ENCODE measurements at regions not wholly inside any gene's neighbourhood (a gene's known extent, or its start where the extent isn't known, plus 50 kb on each side); places are given as distances from the start of the nearest gene placed in this dataset.

DNA sequence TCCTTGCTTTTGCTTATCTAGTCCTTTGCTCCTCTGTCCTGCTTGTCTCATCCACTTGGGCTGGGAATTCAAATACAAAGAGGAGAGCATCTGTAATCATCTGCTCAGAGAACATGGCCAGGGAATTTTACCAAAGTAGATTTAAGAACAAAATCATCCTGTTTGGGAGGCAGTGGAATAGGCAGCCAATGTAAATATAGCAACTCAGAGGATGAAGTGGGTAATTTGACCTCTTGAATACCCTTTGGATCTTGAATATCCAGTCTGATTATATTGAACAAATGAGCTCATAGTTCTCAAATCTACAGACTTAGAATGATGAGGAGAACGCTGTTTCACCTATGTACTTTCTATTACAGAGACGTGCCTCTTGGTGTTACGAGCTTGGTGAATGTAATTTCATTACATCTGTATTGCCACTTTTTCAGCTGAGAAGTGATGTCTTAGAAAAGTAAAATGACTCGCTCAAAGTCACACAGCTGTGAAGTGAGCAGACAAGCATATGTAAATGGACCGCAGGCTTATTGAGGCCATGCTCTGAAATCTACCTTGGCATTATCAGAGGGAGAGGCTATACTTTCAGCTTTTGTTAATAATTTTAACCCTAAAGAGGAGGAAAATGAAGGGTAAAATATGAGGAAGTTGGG lies 266.3 kb downstream of the MTX2 start:
- no peaks in the 10 kb centered on the region for H3K9me3 Mint-ChIP-seq
- H3K4me1 Mint-ChIP-seq (ENCODE audit: unreplicated experiment) = peaks cover 15% of the 10 kb centered on the region
- peaks cover 70% of the 10 kb centered on the region for H3K27me3 Mint-ChIP-seq
- TF ChIP-seq, protein P1, sequence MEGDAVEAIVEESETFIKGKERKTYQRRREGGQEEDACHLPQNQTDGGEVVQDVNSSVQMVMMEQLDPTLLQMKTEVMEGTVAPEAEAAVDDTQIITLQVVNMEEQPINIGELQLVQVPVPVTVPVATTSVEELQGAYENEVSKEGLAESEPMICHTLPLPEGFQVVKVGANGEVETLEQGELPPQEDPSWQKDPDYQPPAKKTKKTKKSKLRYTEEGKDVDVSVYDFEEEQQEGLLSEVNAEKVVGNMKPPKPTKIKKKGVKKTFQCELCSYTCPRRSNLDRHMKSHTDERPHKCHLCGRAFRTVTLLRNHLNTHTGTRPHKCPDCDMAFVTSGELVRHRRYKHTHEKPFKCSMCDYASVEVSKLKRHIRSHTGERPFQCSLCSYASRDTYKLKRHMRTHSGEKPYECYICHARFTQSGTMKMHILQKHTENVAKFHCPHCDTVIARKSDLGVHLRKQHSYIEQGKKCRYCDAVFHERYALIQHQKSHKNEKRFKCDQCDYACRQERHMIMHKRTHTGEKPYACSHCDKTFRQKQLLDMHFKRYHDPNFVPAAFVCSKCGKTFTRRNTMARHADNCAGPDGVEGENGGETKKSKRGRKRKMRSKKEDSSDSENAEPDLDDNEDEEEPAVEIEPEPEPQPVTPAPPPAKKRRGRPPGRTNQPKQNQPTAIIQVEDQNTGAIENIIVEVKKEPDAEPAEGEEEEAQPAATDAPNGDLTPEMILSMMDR (conservative IDR thresholded peaks at IDR 0.05) = no peak
- no peak for DNase-seq (ENCODE audit: extremely low spot score, unreplicated experiment)
- H3K4me3 Mint-ChIP-seq = no peak overlapping the region
- no peaks in the 10 kb centered on the region for H3K36me3 Mint-ChIP-seq
- no peak overlapping the region for H3K27ac Mint-ChIP-seq

DNA sequence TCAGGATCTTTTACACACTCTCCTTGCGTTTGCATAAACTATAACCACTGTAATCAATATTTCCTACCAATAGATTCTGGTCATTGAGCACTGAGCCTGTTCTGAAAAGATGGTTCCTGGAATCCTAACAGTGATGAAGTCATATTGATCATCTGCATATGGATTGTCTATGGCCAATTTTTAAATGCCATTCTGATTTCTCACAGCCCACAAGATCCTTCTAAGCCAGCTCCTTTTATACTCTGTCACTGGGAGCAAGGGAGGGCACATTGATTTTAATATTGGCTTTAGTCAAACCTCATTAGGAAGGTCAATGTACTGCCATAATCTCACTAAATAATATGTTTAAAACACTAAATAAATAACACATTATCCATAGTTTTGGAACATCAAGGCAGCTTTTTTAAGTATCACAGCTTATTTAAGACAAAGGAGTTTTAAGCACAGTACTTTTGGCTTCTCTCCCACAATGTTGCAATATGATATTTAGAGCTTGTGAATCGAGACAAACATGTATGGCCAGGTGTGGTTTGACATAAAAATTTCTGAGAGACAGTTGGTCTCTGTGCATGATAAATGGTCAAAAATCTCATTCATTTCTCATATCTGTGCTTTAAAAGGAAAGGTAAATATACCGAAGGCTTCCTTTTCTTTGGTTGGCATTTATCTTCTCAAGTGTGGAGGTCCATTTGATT lies 267.3 kb downstream of the MTX2 start:
- Mint-ChIP-seq H3K27ac (peak overlapping the region; percentile 18), H3K36me3 (no peaks in the 10 kb centered on the region), H3K4me3 (no peak overlapping the region), H3K9me3 (no peaks in the 10 kb centered on the region), H3K4me1 (ENCODE audit: unreplicated experiment) (peaks cover 16% of the 10 kb centered on the region), H3K27me3 (peaks cover 66% of the 10 kb centered on the region)
- no peak for DNase-seq (ENCODE audit: extremely low spot score, unreplicated experiment)
- TF ChIP-seq, protein P1 (conservative IDR thresholded peaks at IDR 0.05) = no peak

- H3K9me3 Mint-ChIP-seq = no peaks in the 10 kb centered on the region
- peaks cover 16% of the 10 kb centered on the region for H3K4me1 Mint-ChIP-seq (ENCODE audit: unreplicated experiment)
- no peak for DNase-seq (ENCODE audit: extremely low spot score, unreplicated experiment)
- peak overlapping the region; percentile 10 for H3K4me3 Mint-ChIP-seq
- no peak overlapping the region for H3K27ac Mint-ChIP-seq
- TF ChIP-seq, protein P1 (conservative IDR thresholded peaks at IDR 0.05) = no peak
- H3K27me3 Mint-ChIP-seq = peaks cover 64% of the 10 kb centered on the region
- no peaks in the 10 kb centered on the region for H3K36me3 Mint-ChIP-seq
These were observed 268.7 kb downstream of the MTX2 start for GRCh38 chr2:176537932-176538331.

GRCh38 chr2:176540995-176541394 lies 271.8 kb downstream of the MTX2 start:
- H3K36me3 Mint-ChIP-seq = no peaks in the 10 kb centered on the region
- H3K9me3 Mint-ChIP-seq = no peaks in the 10 kb centered on the region
- TF ChIP-seq, protein P1 (conservative IDR thresholded peaks at IDR 0.05) = no peak
- H3K4me1 Mint-ChIP-seq (ENCODE audit: unreplicated experiment) = peaks cover 9% of the 10 kb centered on the region
- DNase-seq (ENCODE audit: extremely low spot score, unreplicated experiment) = no peak
- no peak overlapping the region for H3K27ac Mint-ChIP-seq
- no peak overlapping the region for H3K4me3 Mint-ChIP-seq
- peaks cover 68% of the 10 kb centered on the region for H3K27me3 Mint-ChIP-seq

DNA sequence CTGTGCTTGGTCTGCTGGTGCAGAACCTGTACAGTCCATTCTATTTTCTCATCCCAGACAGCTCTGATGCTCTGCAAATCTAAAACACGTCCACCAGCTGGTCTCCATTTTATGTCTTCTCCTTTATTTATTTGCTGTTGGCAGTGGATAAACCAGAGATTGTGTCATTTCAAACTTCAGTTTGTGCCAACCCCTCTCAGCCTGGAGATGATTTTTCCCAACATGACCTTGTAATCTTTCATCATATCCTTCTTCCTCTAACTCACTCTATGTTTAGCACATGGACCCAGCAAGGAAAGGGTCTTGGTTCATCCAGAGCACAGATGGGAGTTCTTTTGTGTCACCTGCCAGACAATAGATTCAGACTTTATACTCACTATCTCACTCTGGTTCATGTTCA lies 273.2 kb downstream of the MTX2 start:
- Mint-ChIP-seq H3K27me3 (peaks cover 78% of the 10 kb centered on the region), H3K4me3 (no peak overlapping the region), H3K36me3 (no peaks in the 10 kb centered on the region), H3K9me3 (no peaks in the 10 kb centered on the region), H3K27ac (no peak overlapping the region), H3K4me1 (ENCODE audit: unreplicated experiment) (peaks cover 11% of the 10 kb centered on the region)
- TF ChIP-seq, protein P1 (conservative IDR thresholded peaks at IDR 0.05) = no peak
- no peak for DNase-seq (ENCODE audit: extremely low spot score, unreplicated experiment)

Data from type B pancreatic cell (in vitro differentiated cells).